Fibroblast of the aortic adventitia (primary cell): ENCODE measurements at regions not wholly inside any gene's neighbourhood (a gene's known extent, or its start where the extent isn't known, plus 50 kb on each side); places are given as distances from the start of the nearest gene placed in this dataset.

Experiments used
- DNase-seq: peaks from one replicate; pipeline ENCODE4 v3.0.0-alpha.2; 2010; ENCODE audit warnings: low read depth
- H3K4me3 ChIP-seq: 2 replicates; pipeline ENCODE4 v1.5.1; 2011; ENCODE audit warnings: low read depth, mild to moderate bottlenecking, control low read depth, low read length, moderate library complexity
- TF ChIP-seq, protein P1 (sequence below): IDR thresholded peaks from 2 replicates; pipeline ENCODE4 v1.5.1; 2011; ENCODE audit warnings: mild to moderate bottlenecking, low read length, control low read depth, inconsistent platforms; ENCODE audit not compliant: insufficient read depth

- TF ChIP-seq, protein P1, sequence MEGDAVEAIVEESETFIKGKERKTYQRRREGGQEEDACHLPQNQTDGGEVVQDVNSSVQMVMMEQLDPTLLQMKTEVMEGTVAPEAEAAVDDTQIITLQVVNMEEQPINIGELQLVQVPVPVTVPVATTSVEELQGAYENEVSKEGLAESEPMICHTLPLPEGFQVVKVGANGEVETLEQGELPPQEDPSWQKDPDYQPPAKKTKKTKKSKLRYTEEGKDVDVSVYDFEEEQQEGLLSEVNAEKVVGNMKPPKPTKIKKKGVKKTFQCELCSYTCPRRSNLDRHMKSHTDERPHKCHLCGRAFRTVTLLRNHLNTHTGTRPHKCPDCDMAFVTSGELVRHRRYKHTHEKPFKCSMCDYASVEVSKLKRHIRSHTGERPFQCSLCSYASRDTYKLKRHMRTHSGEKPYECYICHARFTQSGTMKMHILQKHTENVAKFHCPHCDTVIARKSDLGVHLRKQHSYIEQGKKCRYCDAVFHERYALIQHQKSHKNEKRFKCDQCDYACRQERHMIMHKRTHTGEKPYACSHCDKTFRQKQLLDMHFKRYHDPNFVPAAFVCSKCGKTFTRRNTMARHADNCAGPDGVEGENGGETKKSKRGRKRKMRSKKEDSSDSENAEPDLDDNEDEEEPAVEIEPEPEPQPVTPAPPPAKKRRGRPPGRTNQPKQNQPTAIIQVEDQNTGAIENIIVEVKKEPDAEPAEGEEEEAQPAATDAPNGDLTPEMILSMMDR = no peak
- DNase-seq = no peak
- no peak overlapping the region for H3K4me3 ChIP-seq
These were observed 369.1 kb downstream of the MCTP2 start for GRCh38 chr15:94600505-94600904.

DNA sequence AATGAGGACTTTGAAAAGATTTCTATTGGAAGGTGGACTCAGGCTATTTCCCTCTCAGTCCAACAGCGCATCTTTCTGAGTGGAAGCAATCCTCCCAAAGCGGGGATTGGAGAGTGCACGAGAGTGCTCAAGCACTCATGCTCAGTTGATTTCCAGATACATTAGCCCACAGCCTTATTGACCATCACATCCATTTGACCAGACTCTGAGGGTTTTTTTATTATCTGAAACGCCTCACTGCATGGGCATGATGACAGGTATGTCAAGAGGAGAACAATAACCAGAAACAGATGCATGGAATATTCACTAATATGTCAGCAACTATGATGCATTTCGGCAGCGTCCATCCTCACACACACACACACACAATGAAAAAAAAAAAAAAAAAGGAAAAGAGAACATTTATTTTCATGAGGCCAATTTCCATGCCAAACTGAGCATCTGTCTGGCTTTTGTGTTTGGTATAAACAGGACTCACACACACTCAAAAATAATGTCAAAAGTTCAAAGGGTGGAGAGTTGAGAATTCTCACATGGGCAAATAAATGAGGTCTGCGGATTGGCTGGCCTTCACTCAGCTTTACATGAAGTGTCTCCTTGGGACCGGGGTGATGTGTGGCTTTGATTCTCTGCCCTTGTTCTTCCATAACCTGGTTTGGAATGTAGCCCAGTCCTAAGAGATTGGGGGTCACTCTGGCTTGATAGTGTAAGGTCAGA, 371.6 kb downstream of the MCTP2 start:
- no peak for DNase-seq
- TF ChIP-seq, protein P1 = no peak
- no peak overlapping the region for H3K4me3 ChIP-seq

DNA sequence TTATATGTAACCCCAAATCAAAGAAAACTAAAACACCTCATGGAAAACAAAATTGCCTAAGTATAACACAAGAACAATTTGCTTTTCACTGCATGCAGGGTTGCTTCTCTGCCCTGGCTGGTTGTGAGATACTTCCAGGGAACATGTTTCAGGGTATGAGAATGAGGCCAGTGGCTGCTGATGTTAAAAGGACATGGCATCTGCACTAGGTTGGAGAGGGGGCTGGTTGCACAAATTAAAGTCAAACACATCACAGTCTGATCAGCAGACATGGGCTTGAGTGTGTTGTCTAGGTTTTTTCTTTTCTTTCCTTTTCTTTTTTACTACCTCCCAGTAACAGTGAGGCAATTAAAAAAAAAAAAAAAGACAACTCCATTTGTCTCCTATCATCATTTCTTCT, 374.9 kb downstream of the MCTP2 start:
- no peak for DNase-seq
- TF ChIP-seq, protein P1 = no peak
- H3K4me3 ChIP-seq = no peak overlapping the region

DNA sequence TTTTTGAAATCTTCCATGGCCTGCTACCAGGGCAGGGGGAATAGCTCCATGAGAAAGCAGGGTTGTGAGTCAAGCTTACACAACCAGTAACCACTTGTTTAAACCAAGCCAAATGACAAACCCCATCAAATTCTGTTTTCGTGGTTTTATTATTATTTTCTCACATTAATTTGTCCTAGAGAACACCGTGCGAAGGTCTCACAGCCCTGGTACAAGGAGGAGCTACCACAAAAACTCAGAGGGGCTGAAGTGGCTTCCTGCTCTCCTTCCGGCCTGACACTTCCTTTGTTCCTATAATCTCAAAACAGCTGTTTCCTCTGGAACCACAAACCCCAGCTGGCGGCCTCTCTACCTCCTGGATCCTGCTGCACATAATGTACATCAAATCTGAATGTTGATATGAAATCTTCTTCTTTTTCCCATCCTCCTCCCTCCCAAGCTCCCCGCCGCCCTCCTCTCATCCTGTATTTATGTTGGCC, 375.9 kb downstream of the MCTP2 start:
- no peak for DNase-seq
- H3K4me3 ChIP-seq = no peak overlapping the region
- TF ChIP-seq, protein P1 = no peak

DNA sequence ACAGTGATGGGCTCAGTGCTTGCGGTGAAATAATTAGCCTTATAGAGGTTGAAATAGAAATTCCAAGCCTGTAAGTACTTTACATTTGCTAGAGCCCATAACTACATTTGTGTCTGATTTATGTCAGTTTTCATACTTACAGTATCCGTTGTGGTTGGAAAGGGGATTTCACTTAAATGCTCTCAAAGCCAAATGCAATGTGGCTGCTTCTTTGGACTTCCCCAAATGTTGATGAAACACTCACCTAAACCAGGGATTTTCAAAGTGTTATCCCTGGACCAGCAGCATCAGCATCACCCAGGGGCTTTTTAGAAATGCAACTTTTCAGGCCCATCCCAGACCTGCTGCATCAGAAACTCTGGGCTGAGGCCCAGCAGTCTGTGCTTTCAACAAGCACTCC, 378.7 kb downstream of the MCTP2 start:
- TF ChIP-seq, protein P1 = no peak
- no peak overlapping the region for H3K4me3 ChIP-seq
- no peak for DNase-seq

- TF ChIP-seq, protein P1 = no peak
- DNase-seq = no peak
- no peak overlapping the region for H3K4me3 ChIP-seq
These were observed 379.1 kb downstream of the MCTP2 start for GRCh38 chr15:94610485-94610884.

- TF ChIP-seq, protein P1 = no peak
- no peak for DNase-seq
- H3K4me3 ChIP-seq = no peak overlapping the region
These were observed 380.3 kb downstream of the MCTP2 start for GRCh38 chr15:94611656-94612055.
